ENCODE measurements at regions not wholly inside any gene's neighbourhood (a gene's known extent, or its start where the extent isn't known, plus 50 kb on each side); places are given as distances from the start of the nearest gene placed in this dataset.

- TF ChIP-seq POLR2AphosphoS5 (IDR thresholded peaks at IDR 0.05; ENCODE audit: low read depth, low read length) (no peak), FOXP2 (optimal IDR thresholded peaks at IDR 0.05; ENCODE audit: borderline replicate concordance, extremely low read depth, extremely low read length, insufficient read depth) (no peak), REST (IDR thresholded peaks at IDR 0.05; ENCODE audit: insufficient read depth in 1 of 2, low read depth in 2 of 2, low read length in 2 of 2) (no peak), TAF1 (IDR thresholded peaks at IDR 0.05; ENCODE audit: borderline replicate concordance, insufficient read depth, low read length) (no peak), SIN3A (IDR thresholded peaks at IDR 0.05; ENCODE audit: borderline replicate concordance, insufficient read depth, low read length) (no peak)
Measured at GRCh38 chr9:14532456-14533115, 160.6 kb downstream of the ZDHHC21 start.

GRCh38 chr9:14531341-14532269, 161.6 kb downstream of the ZDHHC21 start:
- TF ChIP-seq FOXP2 (optimal IDR thresholded peaks at IDR 0.05; ENCODE audit: borderline replicate concordance, extremely low read depth, extremely low read length, insufficient read depth) (no peak), REST (IDR thresholded peaks at IDR 0.05; ENCODE audit: insufficient read depth in 1 of 2, low read depth in 2 of 2, low read length in 2 of 2) (no peak), POLR2AphosphoS5 (IDR thresholded peaks at IDR 0.05; ENCODE audit: low read depth, low read length) (no peak), SIN3A (IDR thresholded peaks at IDR 0.05; ENCODE audit: borderline replicate concordance, insufficient read depth, low read length) (no peak), TAF1 (IDR thresholded peaks at IDR 0.05; ENCODE audit: borderline replicate concordance, insufficient read depth, low read length) (no peak)

- TF ChIP-seq FOXP2 (optimal IDR thresholded peaks at IDR 0.05; ENCODE audit: borderline replicate concordance, extremely low read depth, extremely low read length, insufficient read depth): no peak
- no peak for TF ChIP-seq POLR2AphosphoS5 (IDR thresholded peaks at IDR 0.05; ENCODE audit: low read depth, low read length)
- no peak for TF ChIP-seq TAF1 (IDR thresholded peaks at IDR 0.05; ENCODE audit: borderline replicate concordance, insufficient read depth, low read length)
- TF ChIP-seq REST (IDR thresholded peaks at IDR 0.05; ENCODE audit: insufficient read depth in 1 of 2, low read depth in 2 of 2, low read length in 2 of 2): no peak
- no peak for TF ChIP-seq SIN3A (IDR thresholded peaks at IDR 0.05; ENCODE audit: borderline replicate concordance, insufficient read depth, low read length)
Measured at GRCh38 chr9:14530841-14531240, 162.4 kb downstream of the ZDHHC21 start.

GRCh38 chr9:14530366-14530765, 162.9 kb downstream of the ZDHHC21 start:
- TF ChIP-seq SIN3A (IDR thresholded peaks at IDR 0.05; ENCODE audit: borderline replicate concordance, insufficient read depth, low read length): no peak
- TF ChIP-seq TAF1 (IDR thresholded peaks at IDR 0.05; ENCODE audit: borderline replicate concordance, insufficient read depth, low read length): no peak
- no peak for TF ChIP-seq POLR2AphosphoS5 (IDR thresholded peaks at IDR 0.05; ENCODE audit: low read depth, low read length)
- no peak for TF ChIP-seq FOXP2 (optimal IDR thresholded peaks at IDR 0.05; ENCODE audit: borderline replicate concordance, extremely low read depth, extremely low read length, insufficient read depth)
- TF ChIP-seq REST (IDR thresholded peaks at IDR 0.05; ENCODE audit: insufficient read depth in 1 of 2, low read depth in 2 of 2, low read length in 2 of 2): no peak
